ENCODE measurements at regions not wholly inside any gene's neighbourhood (a gene's known extent, or its start where the extent isn't known, plus 50 kb on each side); places are given as distances from the start of the nearest gene placed in this dataset.

- no peaks in the 10 kb centered on the region for H3K4me1 Mint-ChIP-seq (ENCODE audit: low read depth)
- no peak overlapping the region for H3K4me3 Mint-ChIP-seq
- DNase-seq (no peak), ATAC-seq (no peak)
- POLR2A ChIA-PET: no interaction called here
- H3K9me3 Mint-ChIP-seq (ENCODE audit: insufficient read depth): peaks cover 3% of the 10 kb centered on the region
- CTCF ChIA-PET: no interaction called here
- no peaks in the 10 kb centered on the region for H3K27me3 Mint-ChIP-seq (ENCODE audit: low read depth)
- H3K27ac Mint-ChIP-seq: no peak overlapping the region
- no peaks in the 10 kb centered on the region for H3K36me3 Mint-ChIP-seq (ENCODE audit: low read depth)
Observed at GRCh38 chr16:59604354-59604753, 870.2 kb upstream of the GOT2 start.

DNA sequence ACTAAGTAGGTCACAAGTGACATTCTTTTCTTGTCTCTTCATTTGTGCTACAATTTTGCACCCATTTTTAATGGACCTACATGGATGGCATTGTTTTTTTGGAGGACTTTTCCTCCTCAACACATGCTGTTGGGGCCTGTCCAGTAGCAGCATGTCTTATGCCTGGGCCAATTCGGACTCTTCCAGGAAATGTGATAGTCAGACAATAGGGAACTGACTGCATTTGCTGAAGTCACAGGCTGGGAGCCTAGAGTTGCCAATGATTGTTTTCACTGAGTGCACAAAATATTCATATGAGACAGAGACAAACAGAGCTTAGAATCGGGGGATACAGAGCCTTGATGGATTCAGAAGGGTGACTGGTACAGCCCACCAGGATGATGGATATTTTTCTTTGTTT is 867.3 kb upstream of the GOT2 start:
- ChIA-PET POLR2A (no interaction called here), CTCF (no interaction called here)
- no peak for DNase-seq
- Mint-ChIP-seq H3K36me3 (ENCODE audit: low read depth) (no peaks in the 10 kb centered on the region), H3K27ac (no peak overlapping the region), H3K9me3 (ENCODE audit: insufficient read depth) (no peaks in the 10 kb centered on the region), H3K27me3 (ENCODE audit: low read depth) (no peaks in the 10 kb centered on the region), H3K4me1 (ENCODE audit: low read depth) (no peaks in the 10 kb centered on the region), H3K4me3 (no peak overlapping the region)
- no peak for ATAC-seq

DNA sequence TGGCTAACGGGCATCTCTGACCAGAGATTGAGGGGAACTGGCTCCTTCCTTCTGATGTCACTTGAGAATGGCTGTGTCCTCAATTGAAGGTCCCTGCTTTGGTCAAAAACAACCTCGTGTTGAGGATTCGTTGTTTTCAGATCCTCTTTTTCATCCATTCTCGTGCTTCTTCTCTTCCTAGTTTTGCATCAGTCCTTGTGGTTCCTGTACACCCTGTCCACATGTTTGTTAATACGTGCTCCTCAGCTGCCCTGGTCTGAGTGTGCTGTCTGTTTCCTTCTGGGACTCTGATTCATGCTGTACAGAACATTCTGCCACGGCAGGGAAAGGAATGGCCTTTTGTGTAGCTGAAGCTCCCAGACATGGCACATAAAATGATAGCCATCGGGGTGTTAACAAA is 863.2 kb upstream of the GOT2 start:
- H3K4me3 Mint-ChIP-seq: no peak overlapping the region
- H3K36me3 Mint-ChIP-seq (ENCODE audit: low read depth): no peaks in the 10 kb centered on the region
- no peaks in the 10 kb centered on the region for H3K4me1 Mint-ChIP-seq (ENCODE audit: low read depth)
- DNase-seq (no peak), ATAC-seq (no peak)
- no peaks in the 10 kb centered on the region for H3K9me3 Mint-ChIP-seq (ENCODE audit: insufficient read depth)
- CTCF ChIA-PET: no interaction called here
- no peaks in the 10 kb centered on the region for H3K27me3 Mint-ChIP-seq (ENCODE audit: low read depth)
- POLR2A ChIA-PET: no interaction called here
- H3K27ac Mint-ChIP-seq: no peak overlapping the region

- POLR2A ChIA-PET: no interaction called here
- no peaks in the 10 kb centered on the region for H3K9me3 Mint-ChIP-seq (ENCODE audit: insufficient read depth)
- no peak overlapping the region for H3K4me3 Mint-ChIP-seq
- no peaks in the 10 kb centered on the region for H3K27me3 Mint-ChIP-seq (ENCODE audit: low read depth)
- H3K4me1 Mint-ChIP-seq (ENCODE audit: low read depth): no peaks in the 10 kb centered on the region
- no peak overlapping the region for H3K27ac Mint-ChIP-seq
- DNase-seq (no peak), ATAC-seq (no peak)
- CTCF ChIA-PET: no interaction called here
- no peaks in the 10 kb centered on the region for H3K36me3 Mint-ChIP-seq (ENCODE audit: low read depth)
Observed at GRCh38 chr16:59596693-59597092, 862.6 kb upstream of the GOT2 start.

GRCh38 chr16:59593194-59593661 is 859.1 kb upstream of the GOT2 start:
- no peak overlapping the region for H3K27ac Mint-ChIP-seq
- ATAC-seq (no peak), DNase-seq (no peak)
- ChIA-PET CTCF (no interaction called here), POLR2A (no interaction called here)
- no peaks in the 10 kb centered on the region for H3K9me3 Mint-ChIP-seq (ENCODE audit: insufficient read depth)
- H3K27me3 Mint-ChIP-seq (ENCODE audit: low read depth): no peaks in the 10 kb centered on the region
- no peak overlapping the region for H3K4me3 Mint-ChIP-seq
- no peaks in the 10 kb centered on the region for H3K4me1 Mint-ChIP-seq (ENCODE audit: low read depth)
- H3K36me3 Mint-ChIP-seq (ENCODE audit: low read depth): no peaks in the 10 kb centered on the region

GRCh38 chr16:59591480-59591879 is 857.4 kb upstream of the GOT2 start:
- H3K27me3 Mint-ChIP-seq (ENCODE audit: low read depth): no peaks in the 10 kb centered on the region
- H3K27ac Mint-ChIP-seq: no peak overlapping the region
- DNase-seq: no peak
- ATAC-seq: no peak
- no peak overlapping the region for H3K4me3 Mint-ChIP-seq
- H3K36me3 Mint-ChIP-seq (ENCODE audit: low read depth): no peaks in the 10 kb centered on the region
- no peaks in the 10 kb centered on the region for H3K9me3 Mint-ChIP-seq (ENCODE audit: insufficient read depth)
- ChIA-PET POLR2A (no interaction called here), CTCF (no interaction called here)
- no peaks in the 10 kb centered on the region for H3K4me1 Mint-ChIP-seq (ENCODE audit: low read depth)

GRCh38 chr16:59590845-59591244 is 856.7 kb upstream of the GOT2 start:
- Mint-ChIP-seq H3K27me3 (ENCODE audit: low read depth) (no peaks in the 10 kb centered on the region), H3K9me3 (ENCODE audit: insufficient read depth) (no peaks in the 10 kb centered on the region), H3K36me3 (ENCODE audit: low read depth) (no peaks in the 10 kb centered on the region), H3K27ac (no peak overlapping the region), H3K4me3 (no peak overlapping the region), H3K4me1 (ENCODE audit: low read depth) (no peaks in the 10 kb centered on the region)
- ChIA-PET POLR2A (no interaction called here), CTCF (no interaction called here)
- ATAC-seq (no peak), DNase-seq (no peak)

- Mint-ChIP-seq H3K9me3 (ENCODE audit: insufficient read depth) (no peaks in the 10 kb centered on the region), H3K27me3 (ENCODE audit: low read depth) (no peaks in the 10 kb centered on the region), H3K4me1 (ENCODE audit: low read depth) (no peaks in the 10 kb centered on the region), H3K27ac (no peak overlapping the region), H3K36me3 (ENCODE audit: low read depth) (no peaks in the 10 kb centered on the region), H3K4me3 (no peak overlapping the region)
- ChIA-PET CTCF (no interaction called here), POLR2A (no interaction called here)
- no peak for ATAC-seq
- no peak for DNase-seq
Observed at GRCh38 chr16:59586331-59586730, 852.2 kb upstream of the GOT2 start.

DNA sequence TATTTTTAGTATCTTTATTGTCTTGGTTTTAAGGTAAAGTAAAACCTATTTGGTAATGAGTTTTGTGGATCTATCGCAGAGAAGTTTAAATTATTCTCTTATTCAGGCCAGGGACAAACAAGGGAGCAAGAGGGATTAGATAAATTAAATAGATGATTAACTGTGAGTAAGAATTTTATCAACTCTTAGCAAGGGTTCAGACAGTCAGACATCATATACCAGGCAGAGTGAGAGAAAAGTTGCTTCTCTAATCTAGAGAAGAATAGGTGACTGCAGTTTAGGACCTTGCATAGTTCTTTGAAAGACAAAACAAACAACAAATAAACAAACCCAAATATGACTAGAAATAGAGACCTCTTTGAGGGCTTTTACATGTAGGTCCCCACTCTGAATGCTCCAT is 840.2 kb upstream of the GOT2 start:
- no peak for ATAC-seq
- Mint-ChIP-seq H3K27ac (no peak overlapping the region), H3K36me3 (ENCODE audit: low read depth) (no peaks in the 10 kb centered on the region), H3K4me3 (no peak overlapping the region), H3K4me1 (ENCODE audit: low read depth) (no peaks in the 10 kb centered on the region), H3K27me3 (ENCODE audit: low read depth) (no peaks in the 10 kb centered on the region), H3K9me3 (ENCODE audit: insufficient read depth) (peaks cover 12% of the 10 kb centered on the region)
- ChIA-PET CTCF (no interaction called here), POLR2A (no interaction called here)
- no peak for DNase-seq

GRCh38 chr16:59573528-59574271 is 839.6 kb upstream of the GOT2 start:
- no peaks in the 10 kb centered on the region for H3K4me1 Mint-ChIP-seq (ENCODE audit: low read depth)
- H3K27me3 Mint-ChIP-seq (ENCODE audit: low read depth): no peaks in the 10 kb centered on the region
- H3K4me3 Mint-ChIP-seq: no peak overlapping the region
- H3K36me3 Mint-ChIP-seq (ENCODE audit: low read depth): no peaks in the 10 kb centered on the region
- H3K9me3 Mint-ChIP-seq (ENCODE audit: insufficient read depth): peaks cover 12% of the 10 kb centered on the region
- ChIA-PET POLR2A (no interaction called here), CTCF (no interaction called here)
- ATAC-seq: no peak
- H3K27ac Mint-ChIP-seq: no peak overlapping the region
- DNase-seq: no peak

DNA sequence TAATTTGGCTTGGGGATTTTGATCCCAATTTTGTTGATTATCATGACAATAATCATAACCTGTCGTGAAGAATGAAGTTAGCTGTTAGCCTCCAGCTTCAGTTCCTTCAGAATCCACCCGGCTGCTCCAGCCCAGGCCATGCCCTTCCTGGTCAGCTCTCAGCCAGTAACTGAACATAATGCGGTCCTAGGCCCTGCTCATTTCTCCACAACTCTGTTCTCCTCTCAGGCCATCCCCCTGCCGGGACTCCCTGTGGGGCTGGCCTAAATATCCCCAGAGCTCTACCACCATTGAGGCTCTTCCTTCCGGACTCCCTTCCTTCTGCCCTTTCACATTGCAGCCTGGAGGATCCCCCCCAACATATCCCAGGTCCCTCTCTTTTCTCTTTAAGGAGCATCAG is 833.4 kb upstream of the GOT2 start:
- no peak for ATAC-seq
- DNase-seq: no peak
- H3K36me3 Mint-ChIP-seq (ENCODE audit: low read depth): no peaks in the 10 kb centered on the region
- no peak overlapping the region for H3K27ac Mint-ChIP-seq
- POLR2A ChIA-PET: no interaction called here
- peaks cover 5% of the 10 kb centered on the region for H3K9me3 Mint-ChIP-seq (ENCODE audit: insufficient read depth)
- H3K4me3 Mint-ChIP-seq: no peak overlapping the region
- CTCF ChIA-PET: no interaction called here
- no peaks in the 10 kb centered on the region for H3K4me1 Mint-ChIP-seq (ENCODE audit: low read depth)
- H3K27me3 Mint-ChIP-seq (ENCODE audit: low read depth): no peaks in the 10 kb centered on the region

- ChIA-PET CTCF (no interaction called here), POLR2A (no interaction called here)
- Mint-ChIP-seq H3K4me1 (ENCODE audit: low read depth) (no peaks in the 10 kb centered on the region), H3K9me3 (ENCODE audit: insufficient read depth) (peaks cover 5% of the 10 kb centered on the region), H3K27me3 (ENCODE audit: low read depth) (no peaks in the 10 kb centered on the region), H3K36me3 (ENCODE audit: low read depth) (no peaks in the 10 kb centered on the region), H3K4me3 (no peak overlapping the region), H3K27ac (no peak overlapping the region)
- ATAC-seq (no peak), DNase-seq (no peak)
Observed at GRCh38 chr16:59566446-59566845, 832.3 kb upstream of the GOT2 start.

DNA sequence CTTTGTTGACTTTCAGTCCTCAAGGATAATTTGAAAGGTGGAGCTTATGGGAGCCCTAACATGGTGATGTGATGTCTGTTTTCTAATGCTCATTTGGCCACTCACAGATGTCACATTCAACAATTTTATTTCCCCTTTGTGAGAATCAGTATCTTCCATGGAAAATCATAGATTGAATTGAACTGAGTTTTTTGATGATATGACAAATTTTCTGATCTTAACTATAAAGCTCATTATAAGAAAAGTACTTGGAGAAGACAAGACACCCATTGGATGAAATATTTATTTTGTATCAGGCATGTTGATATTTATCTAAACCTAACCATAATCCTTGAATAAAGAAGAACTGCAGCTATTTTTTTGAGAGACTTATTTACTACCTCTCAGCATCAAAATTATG is 824.6 kb upstream of the GOT2 start:
- H3K4me3 Mint-ChIP-seq: no peak overlapping the region
- DNase-seq: no peak
- ATAC-seq: no peak
- ChIA-PET CTCF (no interaction called here), POLR2A (no interaction called here)
- no peaks in the 10 kb centered on the region for H3K9me3 Mint-ChIP-seq (ENCODE audit: insufficient read depth)
- no peaks in the 10 kb centered on the region for H3K36me3 Mint-ChIP-seq (ENCODE audit: low read depth)
- no peaks in the 10 kb centered on the region for H3K27me3 Mint-ChIP-seq (ENCODE audit: low read depth)
- no peaks in the 10 kb centered on the region for H3K4me1 Mint-ChIP-seq (ENCODE audit: low read depth)
- H3K27ac Mint-ChIP-seq: no peak overlapping the region
